Dedifferentiated amniotic fluid mesenchymal stem cell (primary cell): ENCODE measurements at regions not wholly inside any gene's neighbourhood (a gene's known extent, or its start where the extent isn't known, plus 50 kb on each side); places are given as distances from the start of the nearest gene placed in this dataset.
"Not testable (repeated sequence)": the region's sequence is repeated elsewhere in the genome, so short reads cannot be mapped to it uniquely, and the experiment has no call there.

ENCODE experiments used
- DNase-seq: peaks from one replicate; pipeline ENCODE4 v3.0.0-alpha.2; 2016; ENCODE audit errors: extremely low spot score

GRCh38 chr15:58295637-58296215 is 136.1 kb upstream of the LIPC start:
- DNase-seq, result no peak

- DNase-seq, result no peak
Measured at GRCh38 chr15:58296276-58296675, 135.5 kb upstream of the LIPC start.

GRCh38 chr15:58297639-58298038 is 134.2 kb upstream of the LIPC start:
- DNase-seq, result no peak

GRCh38 chr15:58298879-58299850 is 132.6 kb upstream of the LIPC start:
- no peak for DNase-seq

- DNase-seq, result no peak
Measured at GRCh38 chr15:58302832-58303231, 129.0 kb upstream of the LIPC start.

GRCh38 chr15:58303236-58303635 is 128.6 kb upstream of the LIPC start:
- DNase-seq, result no peak

GRCh38 chr15:58306591-58307312 is 125.0 kb upstream of the LIPC start:
- DNase-seq, result no peak

GRCh38 chr15:58307313-58307961 is 124.4 kb upstream of the LIPC start:
- DNase-seq, result peak; percentile 23

GRCh38 chr15:58308742-58309355 is 122.9 kb upstream of the LIPC start:
- DNase-seq, result no peak

- no peak for DNase-seq
Measured at GRCh38 chr15:58309963-58310928, 121.5 kb upstream of the LIPC start.

GRCh38 chr15:58311556-58311955 is 120.2 kb upstream of the LIPC start:
- no peak for DNase-seq

- no peak for DNase-seq
Measured at GRCh38 chr15:58312031-58312430, 119.8 kb upstream of the LIPC start.

GRCh38 chr15:58313304-58313703 is 118.5 kb upstream of the LIPC start:
- DNase-seq, result no peak

- no peak for DNase-seq
Measured at GRCh38 chr15:58313810-58314592, 117.8 kb upstream of the LIPC start.

GRCh38 chr15:58314593-58315216 is 117.1 kb upstream of the LIPC start:
- no peak for DNase-seq

GRCh38 chr15:58318517-58318916 is 113.3 kb upstream of the LIPC start:
- DNase-seq, result no peak

- DNase-seq, result no peak
Measured at GRCh38 chr15:58321034-58321433, 110.8 kb upstream of the LIPC start.

- DNase-seq, result no peak
Measured at GRCh38 chr15:58322253-58322652, 109.5 kb upstream of the LIPC start.

GRCh38 chr15:58323321-58323720 is 108.5 kb upstream of the LIPC start:
- not testable (repeated sequence) for DNase-seq
